Cardiac muscle cell (in vitro differentiated cells and primary cell): ENCODE measurements at regions not wholly inside any gene's neighbourhood (a gene's known extent, or its start where the extent isn't known, plus 50 kb on each side); places are given as distances from the start of the nearest gene placed in this dataset.

ENCODE experiments used
- DNase-seq, 2 donors: peaks; one replicate each; pipeline versions ENCODE4 v3.0.0 to v3.0.0-alpha.2; 2010 to 2017; ENCODE audit warnings: low read depth in 1 of 2, low spot score in 1 of 2
- H3K27ac ChIP-seq: fragments of 200-600 bp; sonication (generic); 2 replicates; pipeline ENCODE4 v1.5.1; 2016
- H3K27me3 ChIP-seq: fragments of 200-600 bp; sonication (generic); 2 replicates; pipeline ENCODE4 v1.6.0; 2016; ENCODE audit warnings: control low read depth
- H3K36me3 ChIP-seq: fragments of 200-600 bp; sonication (generic); 2 replicates; pipeline ENCODE4 v1.5.1; 2016; ENCODE audit warnings: control low read depth
- H3K4me1 ChIP-seq: fragments of 200-600 bp; sonication (generic); 2 replicates; pipeline ENCODE4 v1.8.1; 2017; ENCODE audit warnings: low read depth, mild to moderate bottlenecking, mixed run types
- H3K4me3 ChIP-seq: fragments of 200-600 bp; sonication (generic); 2 replicates; pipeline ENCODE4 v1.5.1; 2016; ENCODE audit warnings: mild to moderate bottlenecking
- H3K9me3 ChIP-seq: fragments of 200-600 bp; sonication (generic); 2 replicates; pipeline ENCODE4 v1.5.1; 2017; ENCODE audit warnings: low read depth, mild to moderate bottlenecking, control low read depth
- CTCF ChIP-seq: IDR thresholded peaks from 2 replicates; pipeline ENCODE4 v1.5.1; 2012; ENCODE audit warnings: low read depth, mild to moderate bottlenecking, low read length

- Histone ChIP-seq H3K36me3 (no peaks in the 10 kb centered on the region), H3K9me3 (no peaks in the 10 kb centered on the region), H3K27ac (no peak overlapping the region), H3K4me3 (no peak overlapping the region), H3K27me3 (no peaks in the 10 kb centered on the region), H3K4me1 (peaks cover 12% of the 10 kb centered on the region)
- TF ChIP-seq CTCF, result no peak
- no peak for DNase-seq
Observed at GRCh38 chr6:145118224-145118623, 617.1 kb downstream of the EPM2A start.

GRCh38 chr6:145119081-145119480 lies 616.2 kb downstream of the EPM2A start:
- Histone ChIP-seq H3K9me3 (no peaks in the 10 kb centered on the region), H3K27me3 (no peaks in the 10 kb centered on the region), H3K36me3 (no peaks in the 10 kb centered on the region), H3K4me1 (peaks cover 12% of the 10 kb centered on the region), H3K4me3 (no peak overlapping the region), H3K27ac (no peak overlapping the region)
- no peak for TF ChIP-seq CTCF
- DNase-seq, result no peak

GRCh38 chr6:145132709-145133108 lies 602.6 kb downstream of the EPM2A start:
- Histone ChIP-seq H3K27ac (no peak overlapping the region), H3K36me3 (no peaks in the 10 kb centered on the region), H3K27me3 (no peaks in the 10 kb centered on the region), H3K9me3 (no peaks in the 10 kb centered on the region), H3K4me1 (no peaks in the 10 kb centered on the region), H3K4me3 (no peak overlapping the region)
- TF ChIP-seq CTCF, result no peak
- DNase-seq, result no peak

- H3K36me3 ChIP-seq, result no peaks in the 10 kb centered on the region
- no peak overlapping the region for H3K4me3 ChIP-seq
- no peak for TF ChIP-seq CTCF
- H3K9me3 ChIP-seq, result no peaks in the 10 kb centered on the region
- H3K4me1 ChIP-seq, result peaks cover 15% of the 10 kb centered on the region
- H3K27me3 ChIP-seq, result no peaks in the 10 kb centered on the region
- DNase-seq, result no peak
- H3K27ac ChIP-seq, result no peak overlapping the region
Observed at GRCh38 chr6:145135702-145136101, 599.6 kb downstream of the EPM2A start.

GRCh38 chr6:145137425-145137824 lies 597.9 kb downstream of the EPM2A start:
- no peak for TF ChIP-seq CTCF

More at GRCh38 chr6:145137425-145137824, 597.9 kb downstream of the EPM2A start:
- H3K27ac ChIP-seq, result no peak overlapping the region
- peak; percentile 24 to 40 for DNase-seq
- no peak overlapping the region for H3K4me3 ChIP-seq
- peaks cover 15% of the 10 kb centered on the region for H3K4me1 ChIP-seq
- no peaks in the 10 kb centered on the region for H3K9me3 ChIP-seq
- H3K27me3 ChIP-seq, result no peaks in the 10 kb centered on the region
- no peaks in the 10 kb centered on the region for H3K36me3 ChIP-seq
